Hematopoietic multipotent progenitor cell treated with erythropoietin and hydrocortisone succinate and interleukin-3 and kit ligand, for 4 days (in vitro differentiated cells): ENCODE measurements at regions not wholly inside any gene's neighbourhood (a gene's known extent, or its start where the extent isn't known, plus 50 kb on each side); places are given as distances from the start of the nearest gene placed in this dataset.

Source experiments
- DNase-seq: peaks from one replicate; pipeline ENCODE4 v3.0.0-alpha.2; 2015

DNA sequence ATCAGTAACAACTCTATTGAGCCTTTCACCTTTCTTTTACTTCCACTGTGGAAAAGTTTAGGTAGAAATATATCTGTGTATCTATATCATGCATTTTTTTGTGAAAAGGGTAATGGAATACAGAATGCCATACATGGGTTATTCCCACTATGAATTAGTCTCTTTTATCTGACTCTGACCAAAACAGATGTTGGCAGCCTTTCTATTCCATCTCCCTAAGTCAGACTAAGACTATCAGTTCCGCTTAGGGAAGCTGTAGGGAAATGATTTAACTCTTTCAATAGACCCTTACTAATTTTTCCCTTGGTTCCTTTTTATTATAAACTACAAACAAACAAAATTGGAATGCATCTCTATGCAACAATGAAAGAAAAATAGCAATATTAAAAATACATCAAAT lies 92.3 kb upstream of the LEF1 start:
- no peak for DNase-seq

DNA sequence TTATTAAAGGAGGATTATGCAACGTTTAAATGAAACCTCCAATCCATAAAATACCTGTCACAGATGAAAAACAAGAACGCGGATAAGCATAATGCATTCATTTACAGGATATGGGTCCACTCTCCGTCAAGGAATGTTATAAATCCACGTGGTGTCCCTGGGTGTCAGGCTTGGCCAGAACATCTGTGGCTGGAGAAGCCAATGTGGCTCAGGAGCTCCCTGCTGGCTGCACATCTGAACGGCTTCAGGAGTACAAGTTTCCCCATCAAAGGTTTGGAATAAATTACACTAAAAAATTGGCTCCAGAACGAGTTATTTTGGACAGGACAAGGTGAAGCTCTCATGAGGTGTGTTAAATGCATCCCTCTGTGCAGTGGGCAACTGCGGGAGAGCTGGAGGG lies 87.8 kb upstream of the LEF1 start:
- DNase-seq: no peak

DNA sequence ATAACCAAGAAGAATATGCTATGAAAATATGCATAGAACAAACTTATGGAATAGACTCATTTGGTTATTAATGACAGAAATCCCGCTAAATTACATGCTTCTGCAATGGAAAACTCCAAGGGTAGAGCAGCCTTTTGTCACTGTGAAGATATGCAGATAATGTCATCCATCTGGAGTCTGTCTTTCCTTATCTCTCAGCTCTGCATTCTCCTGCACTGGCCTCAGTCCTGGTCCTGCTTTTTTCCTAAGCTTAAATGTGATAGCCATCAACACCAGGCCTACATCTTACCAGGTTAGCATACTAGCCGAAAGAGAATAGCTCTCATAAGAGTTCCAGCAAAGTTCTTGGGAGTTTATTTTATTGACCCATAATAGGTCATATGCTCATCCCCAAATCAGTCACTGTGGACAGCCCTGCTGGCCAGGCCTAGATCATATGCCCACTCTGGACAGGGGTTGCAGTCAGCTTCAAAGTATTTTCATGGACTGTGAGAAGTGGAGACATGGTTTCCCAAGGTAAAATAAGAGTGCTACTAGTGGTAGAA lies 86.5 kb upstream of the LEF1 start:
- no peak for DNase-seq

DNA sequence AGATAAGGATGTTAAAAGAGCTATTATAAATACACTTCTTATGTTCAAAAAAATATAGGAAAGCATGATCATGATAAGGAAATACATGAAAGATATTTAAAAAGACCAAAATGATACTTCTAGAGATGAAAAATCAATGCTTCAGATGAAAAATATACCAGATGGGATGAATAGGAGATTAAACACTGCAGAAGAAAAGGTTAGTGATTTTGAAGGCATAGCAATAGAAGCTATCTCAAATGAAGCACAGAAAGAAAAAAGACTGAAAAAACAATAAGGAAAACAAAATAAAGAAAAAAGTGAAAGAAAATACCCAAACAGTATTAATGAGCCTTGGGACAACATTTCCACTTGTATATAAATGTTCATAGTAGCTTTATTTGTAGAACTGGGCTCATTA lies 80.7 kb upstream of the LEF1 start:
- no peak for DNase-seq

DNA sequence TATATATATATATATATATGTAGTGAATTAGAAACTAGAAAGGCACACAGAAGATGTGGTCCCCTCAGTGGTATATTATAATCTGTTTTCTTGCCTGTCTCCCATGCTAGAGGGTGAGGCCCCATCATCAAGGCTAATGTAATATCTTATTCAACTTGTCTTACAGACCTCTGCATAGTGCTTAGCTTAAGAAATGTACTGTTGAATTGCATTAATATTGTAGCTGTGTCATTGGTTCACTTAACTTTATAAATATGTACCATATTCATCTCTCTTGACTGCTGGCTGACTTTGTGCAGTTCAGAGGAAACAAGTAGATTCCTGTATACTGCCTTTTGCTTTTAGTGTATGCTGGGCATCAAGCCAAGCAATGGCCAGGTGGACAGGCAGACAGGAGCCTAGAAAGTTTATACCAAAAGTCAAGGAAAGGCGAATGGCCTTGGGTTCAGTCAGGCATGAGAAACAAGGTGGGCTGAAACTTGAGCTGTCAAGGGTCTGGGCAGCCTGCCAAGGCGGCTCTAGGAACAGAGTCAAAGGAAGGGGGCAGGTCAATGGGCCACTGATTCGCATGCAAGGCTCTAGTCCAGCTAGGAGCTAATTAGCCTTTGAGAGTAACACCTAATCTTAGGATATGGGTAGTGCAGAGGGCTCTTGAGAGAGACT lies 78.8 kb upstream of the LEF1 start:
- DNase-seq: peak; percentile 26

DNA sequence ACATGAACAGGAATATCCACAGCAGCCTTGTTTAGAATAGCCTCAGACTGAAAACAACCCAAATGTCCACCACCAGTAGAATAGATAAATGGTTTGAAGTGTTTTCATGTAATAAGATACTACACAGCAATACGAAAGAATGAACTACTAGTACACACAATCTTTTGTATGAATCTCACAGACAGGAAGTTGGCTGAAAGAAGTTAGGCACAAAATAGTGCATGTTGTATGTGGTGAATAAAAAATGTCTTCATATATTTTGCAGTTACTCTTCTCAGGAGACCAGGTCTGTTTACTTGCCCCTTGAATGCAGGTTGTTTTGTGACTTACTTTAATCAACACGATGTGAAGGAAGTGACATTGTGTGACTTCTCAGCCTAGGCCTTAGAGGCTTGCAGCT lies 75.9 kb upstream of the LEF1 start:
- no peak for DNase-seq

DNA sequence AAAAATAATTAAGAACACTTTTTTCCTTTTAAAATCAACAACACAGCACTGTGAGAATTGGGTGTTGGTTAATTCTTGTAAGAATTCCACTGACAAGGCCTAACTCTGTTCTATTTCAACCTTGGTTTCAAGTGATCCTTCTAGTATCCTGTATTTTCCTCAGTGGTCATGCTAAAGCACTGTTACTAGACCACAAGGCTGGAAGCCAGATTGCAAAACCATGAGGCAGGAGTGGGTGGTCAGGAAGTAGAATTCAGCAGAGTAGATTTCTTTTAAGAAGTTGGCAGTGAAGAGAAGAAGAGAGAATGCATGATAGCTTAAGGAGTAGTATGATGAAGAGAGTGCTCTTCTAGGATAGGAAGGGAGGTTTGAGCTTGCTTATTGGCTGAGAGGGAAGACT lies 71.6 kb upstream of the LEF1 start:
- peak; percentile 33 for DNase-seq

DNA sequence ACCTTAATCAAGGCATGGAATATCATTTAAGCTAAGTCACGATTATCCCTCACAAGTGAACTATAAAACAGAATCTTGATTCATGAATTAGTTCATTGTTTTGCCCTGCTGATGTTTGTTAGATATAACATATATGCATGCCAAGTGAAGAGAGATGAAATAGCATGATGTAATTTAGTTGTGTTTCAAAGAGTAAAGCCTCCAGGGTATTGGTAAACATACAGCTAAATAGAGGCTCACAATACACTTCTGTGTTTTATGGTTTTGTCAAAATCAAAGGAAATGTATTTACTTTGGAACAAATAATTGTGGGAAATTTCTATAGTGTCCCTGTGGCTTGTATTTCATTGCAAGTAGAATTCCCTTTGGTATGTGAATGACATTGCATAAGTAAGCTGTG lies 69.0 kb upstream of the LEF1 start:
- DNase-seq: no peak

DNA sequence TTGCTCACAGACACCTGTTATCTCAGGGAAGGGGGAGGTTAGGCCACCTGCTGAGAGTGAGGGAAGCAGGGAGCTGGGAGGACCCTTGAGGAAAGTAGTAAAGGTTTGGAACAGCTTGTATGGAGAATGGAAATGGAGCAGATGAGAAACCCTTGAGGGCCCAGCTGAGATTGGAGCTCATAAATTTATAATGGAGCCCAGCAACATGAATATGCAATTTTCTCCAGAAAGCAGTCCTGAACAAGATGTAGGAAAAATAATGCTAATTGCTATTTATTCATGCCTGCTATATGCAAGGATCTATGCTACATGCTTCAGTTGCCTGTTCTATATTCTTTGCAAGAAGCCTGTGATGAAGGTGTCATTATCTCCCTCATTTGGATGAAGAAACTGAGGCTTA lies 67.5 kb upstream of the LEF1 start:
- no peak for DNase-seq

DNA sequence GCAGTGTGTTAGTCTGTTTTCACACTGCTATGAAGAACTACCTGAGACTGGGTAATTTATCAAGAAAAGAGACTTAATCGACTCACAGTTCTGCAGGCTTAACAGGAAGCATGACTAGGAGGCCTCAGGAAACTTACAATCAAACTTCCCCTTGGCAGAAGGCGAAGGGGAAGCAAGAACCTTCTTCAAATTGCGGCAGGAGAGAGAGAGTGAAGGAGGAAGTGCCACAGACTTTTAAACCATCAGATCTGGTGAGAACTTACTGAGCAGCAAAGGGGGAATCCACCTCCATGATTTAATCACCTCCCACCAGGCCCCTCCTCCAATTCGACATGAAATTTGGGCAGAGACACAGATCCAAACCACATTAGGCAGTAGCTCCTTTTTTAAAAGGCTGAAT lies 59.2 kb upstream of the LEF1 start:
- peak; percentile 63 for DNase-seq

DNA sequence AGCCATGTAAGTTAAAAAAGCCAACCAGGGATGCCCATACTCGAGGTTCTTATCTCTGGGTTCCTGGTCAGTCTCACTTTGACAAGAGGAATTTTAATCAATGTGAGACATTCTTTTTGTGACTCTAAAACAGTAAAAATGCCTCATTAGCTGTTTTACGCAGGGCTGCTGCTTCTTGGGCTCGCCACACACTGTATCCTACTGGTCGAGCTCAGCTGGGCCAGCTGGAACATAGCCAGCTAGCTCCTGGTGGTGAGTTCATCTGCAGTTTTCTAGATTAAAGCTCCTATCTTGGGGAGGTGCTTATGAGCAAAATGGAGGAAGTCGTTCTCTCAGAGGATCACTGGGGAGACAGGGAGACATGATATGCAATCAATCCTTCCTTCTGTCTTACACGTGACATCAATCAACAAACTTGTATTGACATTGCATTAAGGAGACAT lies 55.9 kb upstream of the LEF1 start:
- DNase-seq: peak; percentile 67

DNA sequence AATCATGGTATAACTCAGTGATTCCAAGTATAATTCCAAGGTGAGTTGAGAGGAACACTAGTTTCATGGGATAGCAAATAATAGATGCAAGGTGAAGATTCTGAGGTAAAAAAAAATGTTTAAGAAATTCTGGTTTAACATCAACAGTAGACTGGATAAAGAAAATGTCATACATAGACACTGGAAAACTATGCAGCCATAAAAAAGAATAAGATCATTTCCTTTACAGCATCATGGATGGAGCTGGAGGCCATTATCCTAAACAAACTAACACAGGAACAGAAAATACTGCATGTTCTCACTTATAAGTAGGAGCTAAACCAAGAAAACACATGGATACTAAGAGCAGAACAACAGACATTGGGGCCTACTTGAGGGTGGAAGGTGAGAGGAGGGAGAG lies 54.6 kb upstream of the LEF1 start:
- no peak for DNase-seq

DNA sequence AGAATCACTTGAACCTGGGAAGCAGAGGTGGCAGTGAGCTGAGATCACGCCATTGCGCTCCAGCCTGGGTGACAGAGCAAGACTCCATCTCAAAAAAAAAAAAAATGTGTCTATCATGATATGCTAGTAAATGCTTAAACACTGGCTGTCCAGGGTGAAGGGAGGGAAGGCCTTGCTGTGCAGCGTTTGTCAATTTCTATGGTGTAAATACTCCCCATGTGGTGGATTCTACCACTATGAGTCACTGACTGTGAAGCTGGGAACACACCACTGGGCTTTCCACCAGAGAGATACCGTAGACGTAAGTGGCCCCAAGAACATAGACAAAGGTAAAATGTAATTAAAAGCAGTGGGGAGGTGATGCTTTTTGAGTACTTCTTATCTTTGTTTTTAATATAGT lies 51.3 kb upstream of the LEF1 start:
- DNase-seq: no peak
